OCI-LY1 (cell line): ENCODE measurements at regions not wholly inside any gene's neighbourhood (a gene's known extent, or its start where the extent isn't known, plus 50 kb on each side); places are given as distances from the start of the nearest gene placed in this dataset.

Source experiments
- H2AFZ ChIP-seq: fragments of 200-600 bp; sonication (generic), shearing (Covaris generic); 2 replicates; pipeline ENCODE4 v1.6.0; 2014; ENCODE audit warnings: antibody characterized with exemption, mild to moderate bottlenecking, low read length
- H3F3A ChIP-seq: fragments of 200-600 bp; sonication (generic), shearing (Covaris generic); 2 replicates; pipeline ENCODE4 v1.6.0; 2014; ENCODE audit warnings: mild to moderate bottlenecking, antibody characterized with exemption, low read length, moderate library complexity; ENCODE audit not compliant: insufficient read depth
- H3K27ac ChIP-seq: fragments of 200-600 bp; sonication (generic); 2 replicates; pipeline ENCODE4 v1.5.1; 2014; ENCODE audit warnings: low read length, mixed run types, mild to moderate bottlenecking, low read depth; ENCODE audit not compliant: poor library complexity, severe bottlenecking
- H3K27me3 ChIP-seq: fragments of 200-600 bp; sonication (generic); 2 replicates; pipeline ENCODE4 v1.6.0; 2014; ENCODE audit warnings: antibody characterized with exemption, mild to moderate bottlenecking, low read length, moderate library complexity; ENCODE audit not compliant: insufficient read depth
- H3K36me3 ChIP-seq: fragments of 200-600 bp; sonication (generic); 2 replicates; pipeline ENCODE4 v1.6.1; 2014; ENCODE audit warnings: mild to moderate bottlenecking, antibody characterized with exemption, low read length, moderate library complexity, mixed read lengths; ENCODE audit not compliant: insufficient read depth
- H3K4me1 ChIP-seq: fragments of 200-600 bp; sonication (generic); 2 replicates; pipeline ENCODE4 v1.5.1; 2014; ENCODE audit warnings: mild to moderate bottlenecking, low read length, moderate library complexity; ENCODE audit not compliant: insufficient read depth, severe bottlenecking
- H3K4me2 ChIP-seq: fragments of 200-600 bp; sonication (generic), shearing (Covaris generic); 2 replicates; pipeline ENCODE4 v1.6.1; 2014; ENCODE audit warnings: low read length
- H3K4me3 ChIP-seq: fragments of 200-600 bp; sonication (generic); 2 replicates; pipeline ENCODE4 v1.5.1; 2014; ENCODE audit warnings: low read length, low read depth, mild to moderate bottlenecking, mixed read lengths; ENCODE audit not compliant: poor library complexity, severe bottlenecking
- H3K79me2 ChIP-seq: fragments of 200-600 bp; shearing (Covaris generic); 2 replicates; pipeline ENCODE4 v1.6.1; 2016; ENCODE audit warnings: mixed run types, low read length, mixed read lengths; ENCODE audit not compliant: insufficient read depth
- H3K9ac ChIP-seq: fragments of 200-600 bp; sonication (generic), shearing (Covaris generic); 2 replicates; pipeline ENCODE4 v1.6.1; 2014; ENCODE audit warnings: mild to moderate bottlenecking, low read length, mixed read lengths
- H3K9me2 ChIP-seq: fragments of 200-600 bp; sonication (generic), shearing (Covaris generic); 2 replicates; pipeline ENCODE4 v1.6.1; 2014; ENCODE audit warnings: low read depth, mild to moderate bottlenecking, low read length, mixed read lengths
- H3K9me3 ChIP-seq: fragments of 200-600 bp; shearing (Covaris generic); 2 replicates; pipeline ENCODE4 v1.6.1; 2014; ENCODE audit warnings: low read length, mixed read lengths
- H4K20me1 ChIP-seq: fragments of 200-600 bp; sonication (generic), shearing (Covaris generic); 2 replicates; pipeline ENCODE4 v1.6.0; 2016; ENCODE audit warnings: mild to moderate bottlenecking, low read length; ENCODE audit not compliant: insufficient read depth
- EZH2 ChIP-seq: fragments of 200-600 bp; sonication (generic), shearing (Covaris generic); IDR thresholded peaks from 2 replicates; pipeline ENCODE4 v1.8.0; 2017; ENCODE audit warnings: borderline replicate concordance, mixed run types, mild to moderate bottlenecking, antibody characterized with exemption, low read length, moderate library complexity, mixed read lengths
- TF ChIP-seq, protein P1 (sequence below): fragments of 200-600 bp; sonication (generic), shearing (Covaris generic); IDR thresholded peaks from 2 replicates; pipeline ENCODE4 v1.5.1; 2017; ENCODE audit warnings: mild to moderate bottlenecking, antibody characterized with exemption, low read length, moderate library complexity, mixed read lengths

DNA sequence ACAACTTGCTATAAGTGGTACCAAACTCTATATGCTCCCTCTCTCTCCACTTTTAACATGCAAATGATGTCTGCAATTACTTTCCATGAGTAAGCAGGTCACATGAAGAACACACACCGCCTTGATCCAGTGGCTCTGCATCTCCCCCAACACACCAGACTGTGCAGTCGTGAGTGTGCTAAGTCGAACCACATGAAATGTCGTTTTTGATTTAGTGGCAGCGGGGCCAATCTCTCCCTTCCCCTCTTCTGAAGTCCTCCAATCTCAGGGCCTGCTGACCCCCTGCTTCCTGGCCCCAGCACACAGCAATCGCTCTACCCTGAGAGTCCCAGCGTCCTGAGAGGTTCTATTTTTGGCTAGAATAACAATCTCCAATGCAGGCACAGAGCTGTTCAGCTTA, 312.5 kb downstream of the SHQ1 start:
- no peaks in the 10 kb centered on the region for H3K27me3 ChIP-seq
- H3K79me2 ChIP-seq: no peaks in the 10 kb centered on the region
- no peak overlapping the region for H3K4me2 ChIP-seq
- H3K4me3 ChIP-seq: no peak overlapping the region
- no peaks in the 10 kb centered on the region for H4K20me1 ChIP-seq
- no peak overlapping the region for H3K27ac ChIP-seq
- H3K9ac ChIP-seq: no peak overlapping the region
- no peaks in the 10 kb centered on the region for H3K36me3 ChIP-seq
- TF ChIP-seq EZH2: no peak
- TF ChIP-seq, protein P1, sequence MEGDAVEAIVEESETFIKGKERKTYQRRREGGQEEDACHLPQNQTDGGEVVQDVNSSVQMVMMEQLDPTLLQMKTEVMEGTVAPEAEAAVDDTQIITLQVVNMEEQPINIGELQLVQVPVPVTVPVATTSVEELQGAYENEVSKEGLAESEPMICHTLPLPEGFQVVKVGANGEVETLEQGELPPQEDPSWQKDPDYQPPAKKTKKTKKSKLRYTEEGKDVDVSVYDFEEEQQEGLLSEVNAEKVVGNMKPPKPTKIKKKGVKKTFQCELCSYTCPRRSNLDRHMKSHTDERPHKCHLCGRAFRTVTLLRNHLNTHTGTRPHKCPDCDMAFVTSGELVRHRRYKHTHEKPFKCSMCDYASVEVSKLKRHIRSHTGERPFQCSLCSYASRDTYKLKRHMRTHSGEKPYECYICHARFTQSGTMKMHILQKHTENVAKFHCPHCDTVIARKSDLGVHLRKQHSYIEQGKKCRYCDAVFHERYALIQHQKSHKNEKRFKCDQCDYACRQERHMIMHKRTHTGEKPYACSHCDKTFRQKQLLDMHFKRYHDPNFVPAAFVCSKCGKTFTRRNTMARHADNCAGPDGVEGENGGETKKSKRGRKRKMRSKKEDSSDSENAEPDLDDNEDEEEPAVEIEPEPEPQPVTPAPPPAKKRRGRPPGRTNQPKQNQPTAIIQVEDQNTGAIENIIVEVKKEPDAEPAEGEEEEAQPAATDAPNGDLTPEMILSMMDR: no peak
- no peaks in the 10 kb centered on the region for H3F3A ChIP-seq
- H3K9me2 ChIP-seq: no peaks in the 10 kb centered on the region
- H3K4me1 ChIP-seq: no peaks in the 10 kb centered on the region
- no peaks in the 10 kb centered on the region for H3K9me3 ChIP-seq
- no peak overlapping the region for H2AFZ ChIP-seq

DNA sequence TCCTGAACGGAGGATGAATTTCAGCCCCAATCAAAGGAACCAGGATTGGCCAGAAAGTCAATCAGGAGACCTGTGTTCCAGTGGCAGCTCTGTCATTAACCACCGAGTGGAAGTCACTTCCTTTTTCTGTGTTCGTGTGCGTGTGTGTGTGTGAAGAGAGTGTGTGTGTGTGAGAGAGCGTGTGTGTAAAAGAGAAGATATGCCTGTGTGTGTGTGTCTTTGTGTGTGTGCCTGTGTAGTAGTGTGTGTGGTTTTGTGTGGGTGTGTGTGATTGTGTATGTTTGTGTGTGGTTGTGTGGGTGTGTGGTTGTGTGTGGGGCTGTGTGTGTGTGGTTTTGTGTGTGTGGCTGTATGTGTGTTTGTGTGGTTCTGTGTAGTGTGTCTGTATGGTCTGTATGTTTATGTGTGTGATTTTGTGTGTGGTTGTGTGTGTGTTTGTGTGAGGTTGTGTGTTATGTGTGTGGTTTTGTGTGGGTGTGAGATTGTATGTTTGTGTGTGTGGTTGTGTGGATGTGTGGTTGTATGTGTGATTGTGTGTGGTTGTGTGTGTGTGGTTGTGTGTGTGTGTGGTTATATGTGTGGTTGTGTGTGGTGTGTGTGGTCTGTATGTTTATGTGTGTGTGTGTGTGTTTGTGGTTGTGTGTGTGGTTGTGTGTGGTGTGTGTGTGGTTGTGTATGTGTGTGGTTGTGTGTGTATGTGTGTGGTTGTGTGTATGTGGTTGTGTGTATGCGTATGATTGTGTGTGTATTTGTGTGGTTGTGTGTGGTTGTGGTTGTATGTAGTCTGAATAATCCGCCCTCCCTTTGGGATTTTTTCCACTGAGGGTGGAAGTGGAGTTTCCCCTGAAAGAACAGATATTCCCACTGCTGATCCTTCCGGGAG, 314.4 kb downstream of the SHQ1 start:
- Histone ChIP-seq H3K27ac (no peak overlapping the region), H3K9ac (no peak overlapping the region), H3K9me3 (no peaks in the 10 kb centered on the region), H3K36me3 (no peaks in the 10 kb centered on the region), H2AFZ (no peak overlapping the region), H4K20me1 (no peaks in the 10 kb centered on the region), H3F3A (no peaks in the 10 kb centered on the region), H3K4me2 (no peak overlapping the region), H3K9me2 (no peaks in the 10 kb centered on the region), H3K4me3 (no peak overlapping the region), H3K4me1 (no peaks in the 10 kb centered on the region), H3K79me2 (no peaks in the 10 kb centered on the region), H3K27me3 (no peaks in the 10 kb centered on the region)
- TF ChIP-seq, protein P1: no peak
- no peak for TF ChIP-seq EZH2

DNA sequence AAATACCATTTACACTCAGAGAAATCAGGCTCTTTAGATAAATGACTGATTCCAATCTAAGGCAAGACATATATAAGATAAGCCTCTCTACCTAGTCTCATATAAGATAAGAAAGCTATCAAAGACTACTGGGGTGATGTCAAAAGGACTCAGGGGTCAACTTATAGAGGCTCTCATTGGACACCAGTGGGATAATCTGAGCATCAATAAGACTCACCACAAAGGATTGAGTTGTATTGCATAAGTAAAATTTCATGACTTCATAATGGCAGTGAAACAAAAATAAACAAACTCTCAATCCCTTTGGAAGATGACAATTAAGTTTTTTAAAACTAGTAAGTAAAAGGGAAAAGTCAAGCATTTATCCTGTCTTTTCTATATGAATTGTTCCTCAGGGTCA, 317.8 kb downstream of the SHQ1 start:
- no peaks in the 10 kb centered on the region for H3K9me2 ChIP-seq
- H3K4me2 ChIP-seq: no peak overlapping the region
- no peaks in the 10 kb centered on the region for H3K4me1 ChIP-seq
- no peaks in the 10 kb centered on the region for H3K9me3 ChIP-seq
- no peaks in the 10 kb centered on the region for H3F3A ChIP-seq
- no peaks in the 10 kb centered on the region for H3K79me2 ChIP-seq
- no peak for TF ChIP-seq EZH2
- TF ChIP-seq, protein P1: no peak
- H2AFZ ChIP-seq: no peak overlapping the region
- H3K27ac ChIP-seq: no peak overlapping the region
- H3K36me3 ChIP-seq: no peaks in the 10 kb centered on the region
- H3K9ac ChIP-seq: no peak overlapping the region
- H3K4me3 ChIP-seq: no peak overlapping the region
- H3K27me3 ChIP-seq: no peaks in the 10 kb centered on the region
- H4K20me1 ChIP-seq: no peaks in the 10 kb centered on the region
